C4-2B (cell line): ENCODE measurements at regions not wholly inside any gene's neighbourhood (a gene's known extent, or its start where the extent isn't known, plus 50 kb on each side); places are given as distances from the start of the nearest gene placed in this dataset.

Experiments used
- CTCF ChIP-seq: fragments of 450-650 bp; conservative IDR thresholded peaks from 2 replicates; pipeline ENCODE4 v1.5.1; 2017; ENCODE audit warnings: mild to moderate bottlenecking
- ZFX ChIP-seq: fragments of 450-650 bp; IDR thresholded peaks from 2 replicates; pipeline ENCODE4 v1.6.1; 2017

GRCh38 chr4:65893271-65893670 lies 223.0 kb upstream of the EPHA5 start:
- TF ChIP-seq CTCF (no peak), ZFX (no peak)
